OCI-LY1 (cell line): ENCODE measurements at regions not wholly inside any gene's neighbourhood (a gene's known extent, or its start where the extent isn't known, plus 50 kb on each side); places are given as distances from the start of the nearest gene placed in this dataset.

ENCODE experiments used
- H2AFZ ChIP-seq: fragments of 200-600 bp; sonication (generic), shearing (Covaris generic); 2 replicates; pipeline ENCODE4 v1.6.0; 2014; ENCODE audit warnings: antibody characterized with exemption, mild to moderate bottlenecking, low read length
- H3F3A ChIP-seq: fragments of 200-600 bp; sonication (generic), shearing (Covaris generic); 2 replicates; pipeline ENCODE4 v1.6.0; 2014; ENCODE audit warnings: mild to moderate bottlenecking, antibody characterized with exemption, low read length, moderate library complexity; ENCODE audit not compliant: insufficient read depth
- H3K27ac ChIP-seq: fragments of 200-600 bp; sonication (generic); 2 replicates; pipeline ENCODE4 v1.5.1; 2014; ENCODE audit warnings: low read length, mixed run types, mild to moderate bottlenecking, low read depth; ENCODE audit not compliant: poor library complexity, severe bottlenecking
- H3K27me3 ChIP-seq: fragments of 200-600 bp; sonication (generic); 2 replicates; pipeline ENCODE4 v1.6.0; 2014; ENCODE audit warnings: antibody characterized with exemption, mild to moderate bottlenecking, low read length, moderate library complexity; ENCODE audit not compliant: insufficient read depth
- H3K36me3 ChIP-seq: fragments of 200-600 bp; sonication (generic); 2 replicates; pipeline ENCODE4 v1.6.1; 2014; ENCODE audit warnings: mild to moderate bottlenecking, antibody characterized with exemption, low read length, moderate library complexity, mixed read lengths; ENCODE audit not compliant: insufficient read depth
- H3K4me1 ChIP-seq: fragments of 200-600 bp; sonication (generic); 2 replicates; pipeline ENCODE4 v1.5.1; 2014; ENCODE audit warnings: mild to moderate bottlenecking, low read length, moderate library complexity; ENCODE audit not compliant: insufficient read depth, severe bottlenecking
- H3K4me2 ChIP-seq: fragments of 200-600 bp; sonication (generic), shearing (Covaris generic); 2 replicates; pipeline ENCODE4 v1.6.1; 2014; ENCODE audit warnings: low read length
- H3K4me3 ChIP-seq: fragments of 200-600 bp; sonication (generic); 2 replicates; pipeline ENCODE4 v1.5.1; 2014; ENCODE audit warnings: low read length, low read depth, mild to moderate bottlenecking, mixed read lengths; ENCODE audit not compliant: poor library complexity, severe bottlenecking
- H3K79me2 ChIP-seq: fragments of 200-600 bp; shearing (Covaris generic); 2 replicates; pipeline ENCODE4 v1.6.1; 2016; ENCODE audit warnings: mixed run types, low read length, mixed read lengths; ENCODE audit not compliant: insufficient read depth
- H3K9ac ChIP-seq: fragments of 200-600 bp; sonication (generic), shearing (Covaris generic); 2 replicates; pipeline ENCODE4 v1.6.1; 2014; ENCODE audit warnings: mild to moderate bottlenecking, low read length, mixed read lengths
- H3K9me2 ChIP-seq: fragments of 200-600 bp; sonication (generic), shearing (Covaris generic); 2 replicates; pipeline ENCODE4 v1.6.1; 2014; ENCODE audit warnings: low read depth, mild to moderate bottlenecking, low read length, mixed read lengths
- H3K9me3 ChIP-seq: fragments of 200-600 bp; shearing (Covaris generic); 2 replicates; pipeline ENCODE4 v1.6.1; 2014; ENCODE audit warnings: low read length, mixed read lengths
- H4K20me1 ChIP-seq: fragments of 200-600 bp; sonication (generic), shearing (Covaris generic); 2 replicates; pipeline ENCODE4 v1.6.0; 2016; ENCODE audit warnings: mild to moderate bottlenecking, low read length; ENCODE audit not compliant: insufficient read depth
- EZH2 ChIP-seq: fragments of 200-600 bp; sonication (generic), shearing (Covaris generic); IDR thresholded peaks from 2 replicates; pipeline ENCODE4 v1.8.0; 2017; ENCODE audit warnings: borderline replicate concordance, mixed run types, mild to moderate bottlenecking, antibody characterized with exemption, low read length, moderate library complexity, mixed read lengths
- TF ChIP-seq, protein P1 (sequence below): fragments of 200-600 bp; sonication (generic), shearing (Covaris generic); IDR thresholded peaks from 2 replicates; pipeline ENCODE4 v1.5.1; 2017; ENCODE audit warnings: mild to moderate bottlenecking, antibody characterized with exemption, low read length, moderate library complexity, mixed read lengths

DNA sequence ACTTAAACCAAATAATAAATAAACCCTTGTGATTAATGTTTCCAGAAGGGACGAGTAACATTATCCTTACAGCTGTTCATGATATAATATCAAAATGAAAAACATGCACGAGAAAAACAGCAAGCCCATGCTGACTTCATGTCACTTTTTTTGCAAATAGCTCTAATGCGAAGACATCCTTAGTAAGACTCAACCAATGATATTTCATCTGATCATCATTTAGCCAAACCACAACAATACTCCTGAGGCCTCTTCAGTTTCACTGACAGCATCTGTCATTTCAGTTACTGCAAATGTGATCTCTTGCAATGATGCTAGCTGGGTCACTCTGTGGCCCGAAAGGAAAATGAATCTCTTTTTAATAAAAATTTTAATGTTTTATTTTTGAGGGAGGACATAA lies 74.0 kb downstream of the POLR2M start:
- Histone ChIP-seq H3K4me1 (no peaks in the 10 kb centered on the region), H3K27me3 (no peaks in the 10 kb centered on the region), H3K27ac (no peak overlapping the region), H3K9me2 (no peaks in the 10 kb centered on the region), H3K36me3 (no peaks in the 10 kb centered on the region), H3K4me2 (no peak overlapping the region), H2AFZ (no peak overlapping the region), H3K9ac (no peak overlapping the region), H3K4me3 (no peak overlapping the region), H3K9me3 (no peaks in the 10 kb centered on the region), H3K79me2 (no peaks in the 10 kb centered on the region), H3F3A (no peaks in the 10 kb centered on the region), H4K20me1 (no peaks in the 10 kb centered on the region)
- TF ChIP-seq, protein P1, sequence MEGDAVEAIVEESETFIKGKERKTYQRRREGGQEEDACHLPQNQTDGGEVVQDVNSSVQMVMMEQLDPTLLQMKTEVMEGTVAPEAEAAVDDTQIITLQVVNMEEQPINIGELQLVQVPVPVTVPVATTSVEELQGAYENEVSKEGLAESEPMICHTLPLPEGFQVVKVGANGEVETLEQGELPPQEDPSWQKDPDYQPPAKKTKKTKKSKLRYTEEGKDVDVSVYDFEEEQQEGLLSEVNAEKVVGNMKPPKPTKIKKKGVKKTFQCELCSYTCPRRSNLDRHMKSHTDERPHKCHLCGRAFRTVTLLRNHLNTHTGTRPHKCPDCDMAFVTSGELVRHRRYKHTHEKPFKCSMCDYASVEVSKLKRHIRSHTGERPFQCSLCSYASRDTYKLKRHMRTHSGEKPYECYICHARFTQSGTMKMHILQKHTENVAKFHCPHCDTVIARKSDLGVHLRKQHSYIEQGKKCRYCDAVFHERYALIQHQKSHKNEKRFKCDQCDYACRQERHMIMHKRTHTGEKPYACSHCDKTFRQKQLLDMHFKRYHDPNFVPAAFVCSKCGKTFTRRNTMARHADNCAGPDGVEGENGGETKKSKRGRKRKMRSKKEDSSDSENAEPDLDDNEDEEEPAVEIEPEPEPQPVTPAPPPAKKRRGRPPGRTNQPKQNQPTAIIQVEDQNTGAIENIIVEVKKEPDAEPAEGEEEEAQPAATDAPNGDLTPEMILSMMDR = no peak
- TF ChIP-seq EZH2 = no peak

DNA sequence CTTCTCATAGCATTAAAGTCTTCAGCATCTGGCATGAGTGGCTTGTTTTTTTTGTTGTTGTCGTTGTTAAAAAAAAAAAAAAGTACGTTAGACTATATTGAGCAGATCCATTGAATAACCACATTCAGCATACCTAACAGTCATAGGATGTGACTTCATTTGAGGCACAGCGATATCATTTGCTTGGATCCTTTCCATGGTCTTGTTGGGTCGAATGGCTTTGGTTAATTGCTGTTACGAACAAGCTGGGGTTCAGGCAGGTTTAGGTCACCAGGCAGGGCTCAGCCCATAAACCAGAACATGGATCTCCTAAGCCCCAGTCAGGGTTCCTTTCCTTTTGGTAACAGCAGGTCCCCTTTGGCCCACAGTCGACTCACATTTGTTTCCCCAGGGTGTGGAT lies 76.2 kb downstream of the POLR2M start:
- no peaks in the 10 kb centered on the region for H3K9me3 ChIP-seq
- H2AFZ ChIP-seq = no peak overlapping the region
- TF ChIP-seq EZH2 = no peak
- TF ChIP-seq, protein P1 = no peak
- no peak overlapping the region for H3K27ac ChIP-seq
- H3K27me3 ChIP-seq = no peaks in the 10 kb centered on the region
- no peak overlapping the region for H3K9ac ChIP-seq
- no peaks in the 10 kb centered on the region for H3K36me3 ChIP-seq
- H4K20me1 ChIP-seq = no peaks in the 10 kb centered on the region
- no peaks in the 10 kb centered on the region for H3K9me2 ChIP-seq
- no peaks in the 10 kb centered on the region for H3F3A ChIP-seq
- no peaks in the 10 kb centered on the region for H3K4me1 ChIP-seq
- no peaks in the 10 kb centered on the region for H3K79me2 ChIP-seq
- H3K4me2 ChIP-seq = no peak overlapping the region
- no peak overlapping the region for H3K4me3 ChIP-seq

DNA sequence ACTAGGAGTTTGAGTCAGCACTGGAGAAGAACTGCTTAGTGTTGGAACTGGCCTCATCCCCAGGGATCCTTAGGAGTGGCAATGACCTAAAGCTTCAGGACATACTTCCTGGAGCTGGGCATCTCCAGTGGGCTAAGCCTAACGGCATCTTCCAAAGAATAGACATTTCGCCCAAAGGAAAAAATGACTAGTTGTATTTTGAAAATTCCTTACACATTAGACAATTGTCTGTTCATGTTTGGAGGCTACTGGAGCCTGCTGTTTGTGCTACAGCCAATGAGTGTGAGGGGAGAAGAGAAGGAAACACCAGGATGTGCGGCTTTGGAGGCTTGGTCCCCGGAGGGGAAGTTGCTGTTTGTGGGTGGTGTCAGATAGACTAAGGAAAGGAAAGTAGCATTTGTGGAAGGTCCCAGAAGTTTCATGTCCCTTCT lies 77.6 kb downstream of the POLR2M start:
- no peak overlapping the region for H3K9ac ChIP-seq
- H2AFZ ChIP-seq = no peak overlapping the region
- no peaks in the 10 kb centered on the region for H3K27me3 ChIP-seq
- H4K20me1 ChIP-seq = no peaks in the 10 kb centered on the region
- no peaks in the 10 kb centered on the region for H3K79me2 ChIP-seq
- TF ChIP-seq EZH2 = no peak
- TF ChIP-seq, protein P1 = no peak
- no peaks in the 10 kb centered on the region for H3K9me2 ChIP-seq
- no peaks in the 10 kb centered on the region for H3K36me3 ChIP-seq
- no peaks in the 10 kb centered on the region for H3K4me1 ChIP-seq
- H3F3A ChIP-seq = no peaks in the 10 kb centered on the region
- no peak overlapping the region for H3K4me2 ChIP-seq
- H3K9me3 ChIP-seq = no peaks in the 10 kb centered on the region
- H3K27ac ChIP-seq = no peak overlapping the region
- H3K4me3 ChIP-seq = no peak overlapping the region
